ENCODE measurements at regions not wholly inside any gene's neighbourhood (a gene's known extent, or its start where the extent isn't known, plus 50 kb on each side); places are given as distances from the start of the nearest gene placed in this dataset.

- TF ChIP-seq CTCF (IDR thresholded peaks at IDR 0.05) (no peak), POLR2A (IDR thresholded peaks at IDR 0.05) (no peak), POLR2AphosphoS5 (IDR thresholded peaks at IDR 0.05; ENCODE audit: insufficient read depth in 1 of 2, low read depth in 1 of 2) (no peak)
These were observed 242.2 kb upstream of the OR4E1 start for GRCh38 chr14:21915826-21916225.

Data from vagina (tissue), 2 donors.